GM12892 (cell line): ENCODE measurements at regions not wholly inside any gene's neighbourhood (a gene's known extent, or its start where the extent isn't known, plus 50 kb on each side); places are given as distances from the start of the nearest gene placed in this dataset.

Experiments
- DNase-seq: peaks from one replicate; pipeline ENCODE4 v3.0.0; 2011; ENCODE audit not compliant: insufficient read length
- FAIRE-seq: peaks from 2 replicates; lab custom pipeline; 2011; peaks lifted over from hg19 to GRCh38; lab: Jason Lieb, UNC
- POLR2A ChIP-seq: IDR thresholded peaks from 2 replicates; pipeline ENCODE4 v1.6.1; 2011; ENCODE audit warnings: low read depth, low read length, control low read depth
- POLR2AphosphoS5 ChIP-seq: IDR thresholded peaks from 2 replicates; pipeline ENCODE4 v1.6.1; 2011; ENCODE audit warnings: low read depth, low read length, control low read depth
- TAF1 ChIP-seq: IDR thresholded peaks from 2 replicates; pipeline ENCODE4 v1.6.1; 2011; ENCODE audit warnings: low read depth, mild to moderate bottlenecking, control low read depth, low read length, borderline replicate concordance

DNA sequence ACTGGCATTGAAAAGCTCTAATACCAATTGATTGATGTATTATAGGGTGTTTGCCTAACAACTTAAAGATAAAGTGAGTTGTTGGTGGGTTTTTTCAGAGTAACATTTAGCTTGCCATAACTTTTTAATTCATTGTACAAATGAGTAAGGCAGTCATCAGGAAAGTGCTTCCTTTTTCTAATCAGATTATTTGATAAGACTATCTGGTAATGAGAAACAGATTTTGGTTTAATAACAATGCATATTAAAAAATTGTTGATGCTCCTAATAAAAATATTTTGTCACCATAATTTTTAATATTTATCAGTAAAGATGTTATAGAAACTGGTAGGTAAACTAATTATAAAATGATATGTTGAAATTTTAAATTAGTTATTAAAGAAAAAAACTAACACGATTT is 51.3 kb downstream of the BLTP1 start:
- no peak for FAIRE-seq
- TF ChIP-seq POLR2A, result no peak
- TF ChIP-seq POLR2AphosphoS5, result no peak
- TF ChIP-seq TAF1, result no peak
- no peak for DNase-seq

DNA sequence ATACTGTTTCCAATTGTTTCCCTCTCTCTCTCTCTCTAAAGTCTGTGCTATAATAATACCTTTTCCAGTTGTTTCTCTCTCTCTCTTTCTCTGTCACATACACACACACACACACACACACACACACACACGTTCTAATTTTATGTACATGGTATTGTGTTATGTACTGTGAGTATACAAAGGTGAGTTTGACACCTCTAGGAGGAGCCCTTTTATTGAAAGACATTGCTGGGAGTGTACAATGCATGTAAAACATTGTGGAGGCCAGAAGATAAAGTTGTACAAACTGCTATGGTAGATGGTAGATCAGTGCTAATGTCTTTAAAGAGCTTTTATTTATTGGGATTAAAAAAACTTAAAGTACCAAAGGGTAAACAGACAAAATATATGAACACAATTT is 53.6 kb downstream of the BLTP1 start:
- no peak for DNase-seq
- FAIRE-seq, result no peak
- no peak for TF ChIP-seq POLR2A
- no peak for TF ChIP-seq POLR2AphosphoS5
- no peak for TF ChIP-seq TAF1

DNA sequence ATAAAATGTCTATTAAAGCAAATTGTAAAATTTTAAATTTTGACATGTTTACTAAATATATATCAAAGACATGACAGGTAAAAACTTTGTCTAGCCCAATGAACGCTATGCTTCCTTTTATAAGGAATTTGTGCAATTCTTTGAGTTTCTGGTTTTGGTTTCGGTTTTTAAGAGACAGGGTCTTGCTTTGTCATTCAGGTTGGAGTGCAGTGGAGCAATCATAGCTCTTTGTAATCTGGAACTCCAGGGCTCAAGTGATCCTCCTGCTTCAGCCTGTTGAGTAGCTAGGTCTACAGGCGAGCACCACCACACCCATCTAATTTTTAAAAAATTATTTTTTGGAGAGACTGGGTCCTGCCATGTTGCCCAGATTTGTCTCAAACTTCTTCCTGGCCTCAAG is 60.7 kb downstream of the BLTP1 start:
- TF ChIP-seq POLR2A (no peak), TAF1 (no peak), POLR2AphosphoS5 (no peak)
- DNase-seq, result no peak
- no peak for FAIRE-seq

DNA sequence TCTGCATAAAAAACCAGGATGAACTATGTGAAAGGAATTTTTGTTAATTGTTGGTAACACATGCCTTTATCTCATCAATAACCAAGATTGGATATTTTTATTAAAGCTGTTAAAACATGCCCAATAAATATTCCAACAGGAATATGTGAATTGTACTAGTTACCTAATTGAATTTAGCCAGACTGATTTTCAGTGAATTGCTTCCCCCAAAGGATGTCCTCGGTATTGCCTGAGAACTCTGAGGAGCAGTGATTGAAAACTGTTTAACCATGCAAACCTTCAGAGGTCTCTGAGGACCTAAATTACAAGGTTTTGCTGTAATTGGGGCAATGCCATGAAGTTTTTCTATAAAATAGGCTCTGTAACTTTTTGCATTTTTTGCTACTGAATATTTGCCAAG is 66.6 kb downstream of the BLTP1 start:
- no peak for TF ChIP-seq POLR2AphosphoS5
- no peak for TF ChIP-seq TAF1
- no peak for TF ChIP-seq POLR2A
- DNase-seq, result no peak
- no peak for FAIRE-seq

- TF ChIP-seq POLR2A, result no peak
- no peak for TF ChIP-seq TAF1
- TF ChIP-seq POLR2AphosphoS5, result no peak
- FAIRE-seq (peak; percentile 14), DNase-seq (no peak)
Measured at GRCh38 chr4:122219356-122219755, 67.2 kb downstream of the BLTP1 start.

DNA sequence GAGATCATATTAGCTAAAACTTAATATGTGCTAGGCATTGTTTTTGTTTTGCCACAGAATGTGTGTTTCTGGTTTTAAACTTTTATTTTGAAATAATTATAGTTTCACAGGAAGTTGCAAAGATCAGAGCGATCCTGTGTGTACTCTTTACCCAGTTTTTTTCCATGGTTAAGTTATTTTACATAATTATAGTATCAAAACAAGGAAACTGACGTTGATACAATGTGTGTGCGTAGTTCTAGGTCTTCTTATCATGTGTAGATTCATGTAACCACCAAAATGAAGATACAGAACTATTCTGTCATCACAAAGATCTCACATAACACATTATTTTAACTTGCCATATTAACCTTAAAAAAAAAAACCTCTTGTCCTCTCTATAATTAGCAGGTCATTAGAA is 69.2 kb downstream of the BLTP1 start:
- TF ChIP-seq POLR2AphosphoS5 (no peak), TAF1 (no peak), POLR2A (no peak)
- DNase-seq (no peak), FAIRE-seq (no peak)

DNA sequence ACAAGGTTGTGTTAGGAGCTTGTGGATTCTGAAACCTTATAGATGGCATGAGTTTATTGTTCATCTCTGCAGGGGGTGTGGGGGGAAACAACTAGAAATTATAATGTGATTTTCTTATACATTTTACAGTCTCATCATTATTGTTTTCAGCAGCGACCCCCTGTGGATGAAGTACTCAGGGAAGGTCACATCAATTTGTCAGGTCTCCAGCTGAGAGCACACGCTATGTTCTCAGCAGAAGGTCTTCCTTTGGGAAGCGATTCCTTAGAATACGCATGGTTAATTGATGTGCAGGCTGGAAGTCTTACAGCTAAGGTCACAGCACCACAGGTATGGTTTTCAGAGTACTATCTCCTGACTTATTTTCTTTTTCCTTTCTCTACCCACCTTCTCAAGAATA is 72.2 kb downstream of the BLTP1 start:
- FAIRE-seq, result peak; percentile 42
- TF ChIP-seq POLR2AphosphoS5 (no peak), POLR2A (no peak), TAF1 (no peak)
- DNase-seq, result no peak

DNA sequence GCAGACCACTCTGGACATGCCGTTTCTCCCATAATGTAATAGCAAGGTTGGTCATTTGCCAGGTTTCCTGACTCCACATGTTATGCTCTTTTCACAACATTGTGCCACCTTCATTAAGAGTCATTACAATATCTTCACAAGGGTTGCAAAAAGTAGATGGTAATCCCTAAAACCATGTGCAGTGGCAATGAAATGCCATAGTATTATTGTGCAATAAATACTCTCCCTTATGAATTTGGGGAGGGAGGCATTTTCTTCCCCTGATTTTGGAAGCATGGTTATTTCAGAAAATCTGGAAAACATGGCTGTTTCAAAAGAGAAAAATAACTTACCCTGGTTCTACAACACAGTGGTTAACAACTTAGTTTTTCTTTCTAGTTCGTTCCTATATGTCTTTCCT is 75.1 kb downstream of the BLTP1 start:
- no peak for FAIRE-seq
- DNase-seq, result no peak
- no peak for TF ChIP-seq POLR2AphosphoS5
- no peak for TF ChIP-seq POLR2A
- TF ChIP-seq TAF1, result no peak

DNA sequence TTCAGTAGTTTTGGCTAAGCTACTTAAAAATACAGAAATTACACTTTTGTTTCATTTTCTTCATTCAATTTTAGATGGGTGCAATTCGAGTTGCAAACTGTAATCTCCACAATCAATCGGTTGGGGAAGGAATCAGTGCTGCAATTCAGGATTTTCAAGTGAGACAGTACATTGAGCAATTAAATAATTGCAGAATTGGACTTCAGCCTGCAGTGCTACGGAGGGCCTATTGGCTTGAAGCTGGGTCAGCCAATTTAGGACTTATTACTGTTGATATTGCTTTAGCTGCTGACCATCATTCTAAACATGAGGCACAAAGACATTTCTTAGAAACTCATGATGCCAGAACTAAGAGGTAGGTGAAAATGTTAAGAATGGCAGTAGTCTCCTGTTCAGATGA is 77.7 kb downstream of the BLTP1 start:
- FAIRE-seq, result no peak

DNA sequence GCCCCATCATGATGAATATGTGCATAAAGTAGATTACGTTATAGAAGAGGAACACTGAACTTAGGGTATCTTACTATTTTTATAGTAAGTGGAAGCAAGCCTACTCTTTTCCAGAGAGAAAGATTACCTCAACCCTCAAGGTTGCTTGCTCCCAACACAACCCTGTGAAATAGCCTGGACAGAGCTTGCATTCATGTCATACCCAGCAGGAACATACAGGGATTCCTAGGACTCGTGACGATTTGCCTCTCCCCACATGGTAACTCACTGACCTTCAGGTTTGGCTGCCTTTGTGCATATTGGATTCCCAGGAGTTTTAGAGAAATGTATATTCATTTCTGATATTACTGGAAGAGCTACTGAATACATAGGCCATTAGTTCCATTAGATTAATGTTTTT is 80.5 kb downstream of the BLTP1 start:
- TF ChIP-seq POLR2A, result no peak
- no peak for TF ChIP-seq POLR2AphosphoS5
- no peak for TF ChIP-seq TAF1

More for the DNA sequence above, 77.7 kb downstream of the BLTP1 start:
- no peak for DNase-seq
- TF ChIP-seq POLR2AphosphoS5, result no peak
- no peak for TF ChIP-seq TAF1
- no peak for TF ChIP-seq POLR2A

GRCh38 chr4:122234686-122235085 is 82.6 kb downstream of the BLTP1 start:
- DNase-seq, result no peak
- no peak for TF ChIP-seq POLR2A
- no peak for TF ChIP-seq POLR2AphosphoS5
- no peak for TF ChIP-seq TAF1
- no peak for FAIRE-seq

More for the DNA sequence above, 80.5 kb downstream of the BLTP1 start:
- DNase-seq (no peak), FAIRE-seq (no peak)

DNA sequence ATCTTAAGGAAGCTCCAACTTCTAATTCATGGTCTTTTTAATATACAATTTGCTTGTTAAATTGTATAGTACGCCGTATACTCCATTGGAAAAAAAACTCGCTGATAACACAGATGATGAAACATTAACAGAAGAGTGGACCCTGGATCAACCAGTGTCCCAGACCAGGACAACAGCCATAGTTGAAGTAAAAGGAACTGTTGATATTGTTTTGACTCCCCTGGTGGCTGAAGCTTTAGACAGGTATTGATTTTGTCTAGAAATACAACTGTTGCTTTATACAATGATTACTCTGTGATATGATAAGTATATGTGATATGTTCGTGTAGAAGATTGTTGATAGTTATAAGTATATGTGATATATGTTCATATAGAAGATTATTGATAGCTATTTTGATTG is 91.7 kb downstream of the BLTP1 start:
- FAIRE-seq (no peak), DNase-seq (no peak)
- TF ChIP-seq POLR2A, result no peak
- TF ChIP-seq TAF1, result no peak
- TF ChIP-seq POLR2AphosphoS5, result no peak
